ENCODE measurements at regions not wholly inside any gene's neighbourhood (a gene's known extent, or its start where the extent isn't known, plus 50 kb on each side); places are given as distances from the start of the nearest gene placed in this dataset.

DNA sequence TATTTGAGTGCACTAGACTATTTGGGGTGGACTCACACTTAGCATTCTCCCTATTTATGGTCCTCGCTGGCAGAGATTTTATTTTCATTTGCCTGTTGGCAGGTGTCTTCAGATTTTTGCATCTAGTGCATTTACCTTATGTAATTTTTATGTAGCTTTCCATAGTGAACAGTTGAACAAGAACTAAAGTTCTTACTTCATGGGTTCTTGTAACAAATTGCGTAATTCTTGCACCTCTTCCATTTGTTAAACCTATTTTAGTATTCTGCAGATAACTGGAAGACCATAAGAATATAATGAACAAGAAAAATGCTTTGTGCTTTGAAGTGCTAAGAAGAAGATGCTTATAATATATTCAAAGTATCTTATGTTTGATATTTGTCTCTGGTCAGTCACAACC, 252.8 kb upstream of the MMS22L start:
- TF ChIP-seq, protein P1, sequence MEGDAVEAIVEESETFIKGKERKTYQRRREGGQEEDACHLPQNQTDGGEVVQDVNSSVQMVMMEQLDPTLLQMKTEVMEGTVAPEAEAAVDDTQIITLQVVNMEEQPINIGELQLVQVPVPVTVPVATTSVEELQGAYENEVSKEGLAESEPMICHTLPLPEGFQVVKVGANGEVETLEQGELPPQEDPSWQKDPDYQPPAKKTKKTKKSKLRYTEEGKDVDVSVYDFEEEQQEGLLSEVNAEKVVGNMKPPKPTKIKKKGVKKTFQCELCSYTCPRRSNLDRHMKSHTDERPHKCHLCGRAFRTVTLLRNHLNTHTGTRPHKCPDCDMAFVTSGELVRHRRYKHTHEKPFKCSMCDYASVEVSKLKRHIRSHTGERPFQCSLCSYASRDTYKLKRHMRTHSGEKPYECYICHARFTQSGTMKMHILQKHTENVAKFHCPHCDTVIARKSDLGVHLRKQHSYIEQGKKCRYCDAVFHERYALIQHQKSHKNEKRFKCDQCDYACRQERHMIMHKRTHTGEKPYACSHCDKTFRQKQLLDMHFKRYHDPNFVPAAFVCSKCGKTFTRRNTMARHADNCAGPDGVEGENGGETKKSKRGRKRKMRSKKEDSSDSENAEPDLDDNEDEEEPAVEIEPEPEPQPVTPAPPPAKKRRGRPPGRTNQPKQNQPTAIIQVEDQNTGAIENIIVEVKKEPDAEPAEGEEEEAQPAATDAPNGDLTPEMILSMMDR (IDR thresholded peaks at IDR 0.05; ENCODE audit: insufficient read depth, low read depth, low read length): no peak
- TF ChIP-seq EZH2 (IDR thresholded peaks at IDR 0.05; ENCODE audit: insufficient read depth, low read length): no peak
- Mint-ChIP-seq H3K36me3 (ENCODE audit: low read depth, unreplicated experiment) (no peaks in the 10 kb centered on the region), H3K4me1 (ENCODE audit: low read depth, unreplicated experiment) (no peaks in the 10 kb centered on the region), H3K4me3 (ENCODE audit: unreplicated experiment) (no peak overlapping the region), H3K9me3 (ENCODE audit: unreplicated experiment) (no peaks in the 10 kb centered on the region), H3K27ac (ENCODE audit: unreplicated experiment) (no peak overlapping the region), H3K27me3 (ENCODE audit: low read depth, unreplicated experiment) (no peaks in the 10 kb centered on the region)
- Histone ChIP-seq H3K27me3 (ENCODE audit: insufficient read depth, low read length) (no peaks in the 10 kb centered on the region), H3K9me3 (ENCODE audit: insufficient read depth, low read depth, low read length) (no peaks in the 10 kb centered on the region), H3K9ac (ENCODE audit: low read length) (no peak overlapping the region), H3K4me3 (ENCODE audit: insufficient read depth, low read depth, low read length) (no peak overlapping the region), H3K4me1 (ENCODE audit: insufficient read depth, low read length) (no peaks in the 10 kb centered on the region), H3K4me2 (ENCODE audit: low read length) (no peak overlapping the region), H2AFZ (ENCODE audit: low read depth, low read length) (no peak overlapping the region), H3K36me3 (ENCODE audit: insufficient read depth, low read length) (no peaks in the 10 kb centered on the region), H3K27ac (ENCODE audit: low read depth, low read length) (no peak overlapping the region), H4K20me1 (ENCODE audit: insufficient read depth, low read length) (no peaks in the 10 kb centered on the region), H3K79me2 (ENCODE audit: insufficient read depth, low read length) (no peaks in the 10 kb centered on the region)
- no peak for FAIRE-seq
- DNase-seq (ENCODE audit: low read depth): no peak

DNA sequence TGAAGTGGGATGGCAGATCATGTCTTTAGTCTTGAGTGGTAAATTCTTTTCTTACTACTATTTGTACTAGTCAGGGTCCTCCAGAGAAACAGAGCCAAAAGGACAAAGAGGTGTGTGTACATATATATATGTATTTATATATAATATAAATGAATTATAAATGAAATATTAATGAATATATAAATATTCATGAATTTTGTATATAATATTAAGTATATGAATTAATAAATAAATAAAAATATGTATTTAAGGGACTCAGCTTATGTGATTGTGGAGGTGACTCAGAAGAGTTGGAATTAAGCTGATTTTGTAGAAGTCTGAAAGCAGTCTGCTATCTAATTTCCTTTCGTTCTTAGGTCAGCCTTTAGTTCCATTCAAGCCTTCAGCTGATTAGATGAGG, 265.3 kb upstream of the MMS22L start:
- H3K4me2 ChIP-seq (ENCODE audit: low read length): no peak overlapping the region
- no peak overlapping the region for H2AFZ ChIP-seq (ENCODE audit: low read depth, low read length)
- H3K4me1 ChIP-seq (ENCODE audit: insufficient read depth, low read length): no peaks in the 10 kb centered on the region
- no peaks in the 10 kb centered on the region for H3K36me3 ChIP-seq (ENCODE audit: insufficient read depth, low read length)
- DNase-seq (ENCODE audit: low read depth) (no peak), FAIRE-seq (no peak)
- H3K27me3 ChIP-seq (ENCODE audit: insufficient read depth, low read length): no peaks in the 10 kb centered on the region
- H3K79me2 ChIP-seq (ENCODE audit: insufficient read depth, low read length): no peaks in the 10 kb centered on the region
- TF ChIP-seq, protein P1 (IDR thresholded peaks at IDR 0.05; ENCODE audit: insufficient read depth, low read depth, low read length): no peak
- no peak for TF ChIP-seq EZH2 (IDR thresholded peaks at IDR 0.05; ENCODE audit: insufficient read depth, low read length)
- Mint-ChIP-seq H3K27ac (ENCODE audit: unreplicated experiment) (no peak overlapping the region), H3K4me1 (ENCODE audit: low read depth, unreplicated experiment) (no peaks in the 10 kb centered on the region), H3K27me3 (ENCODE audit: low read depth, unreplicated experiment) (no peaks in the 10 kb centered on the region), H3K4me3 (ENCODE audit: unreplicated experiment) (no peak overlapping the region), H3K36me3 (ENCODE audit: low read depth, unreplicated experiment) (no peaks in the 10 kb centered on the region), H3K9me3 (ENCODE audit: unreplicated experiment) (peaks cover 3% of the 10 kb centered on the region)
- no peak overlapping the region for H3K9ac ChIP-seq (ENCODE audit: low read length)
- no peak overlapping the region for H3K27ac ChIP-seq (ENCODE audit: low read depth, low read length)
- H4K20me1 ChIP-seq (ENCODE audit: insufficient read depth, low read length): no peaks in the 10 kb centered on the region
- no peak overlapping the region for H3K4me3 ChIP-seq (ENCODE audit: insufficient read depth, low read depth, low read length)
- no peaks in the 10 kb centered on the region for H3K9me3 ChIP-seq (ENCODE audit: insufficient read depth, low read depth, low read length)

DNA sequence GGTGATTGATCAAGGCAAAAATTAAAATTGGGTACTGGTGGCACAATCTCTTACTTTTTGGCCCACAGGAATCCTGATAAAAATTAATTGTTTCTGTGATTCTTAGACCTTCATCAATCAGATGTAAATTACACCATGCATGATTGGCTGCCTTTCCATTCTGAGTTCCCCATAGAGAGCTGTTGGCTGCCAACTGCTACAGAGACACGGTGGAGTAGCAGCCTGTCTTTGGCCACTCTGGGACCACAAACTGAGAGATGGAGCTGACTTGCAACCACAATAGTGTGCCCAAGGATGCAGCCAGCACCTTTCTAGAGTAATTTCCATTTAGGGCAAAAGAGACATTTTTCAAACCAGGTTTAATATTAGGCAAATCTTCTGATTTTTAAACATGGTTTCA, 274.3 kb upstream of the MMS22L start:
- no peaks in the 10 kb centered on the region for H3K27me3 ChIP-seq (ENCODE audit: insufficient read depth, low read length)
- no peak overlapping the region for H3K4me2 ChIP-seq (ENCODE audit: low read length)
- no peaks in the 10 kb centered on the region for H3K9me3 Mint-ChIP-seq (ENCODE audit: unreplicated experiment)
- no peak overlapping the region for H2AFZ ChIP-seq (ENCODE audit: low read depth, low read length)
- H3K27ac Mint-ChIP-seq (ENCODE audit: unreplicated experiment): no peak overlapping the region
- H3K36me3 ChIP-seq (ENCODE audit: insufficient read depth, low read length): no peaks in the 10 kb centered on the region
- H3K4me3 Mint-ChIP-seq (ENCODE audit: unreplicated experiment): no peak overlapping the region
- no peak for DNase-seq (ENCODE audit: low read depth)
- H3K9me3 ChIP-seq (ENCODE audit: insufficient read depth, low read depth, low read length): no peaks in the 10 kb centered on the region
- no peaks in the 10 kb centered on the region for H3K4me1 Mint-ChIP-seq (ENCODE audit: low read depth, unreplicated experiment)
- no peaks in the 10 kb centered on the region for H4K20me1 ChIP-seq (ENCODE audit: insufficient read depth, low read length)
- no peak overlapping the region for H3K9ac ChIP-seq (ENCODE audit: low read length)
- FAIRE-seq: no peak
- no peaks in the 10 kb centered on the region for H3K79me2 ChIP-seq (ENCODE audit: insufficient read depth, low read length)
- no peak overlapping the region for H3K4me3 ChIP-seq (ENCODE audit: insufficient read depth, low read depth, low read length)
- no peaks in the 10 kb centered on the region for H3K36me3 Mint-ChIP-seq (ENCODE audit: low read depth, unreplicated experiment)
- no peaks in the 10 kb centered on the region for H3K4me1 ChIP-seq (ENCODE audit: insufficient read depth, low read length)
- H3K27ac ChIP-seq (ENCODE audit: low read depth, low read length): no peak overlapping the region
- TF ChIP-seq, protein P1 (IDR thresholded peaks at IDR 0.05; ENCODE audit: insufficient read depth, low read depth, low read length): no peak
- no peak for TF ChIP-seq EZH2 (IDR thresholded peaks at IDR 0.05; ENCODE audit: insufficient read depth, low read length)
- no peaks in the 10 kb centered on the region for H3K27me3 Mint-ChIP-seq (ENCODE audit: low read depth, unreplicated experiment)
